ENCODE measurements at regions not wholly inside any gene's neighbourhood (a gene's known extent, or its start where the extent isn't known, plus 50 kb on each side); places are given as distances from the start of the nearest gene placed in this dataset.

- no peaks in the 10 kb centered on the region for H3K23me2 ChIP-seq (ENCODE audit: insufficient read length, low read depth, low read length, poor library complexity, severe bottlenecking)
These were observed 463.6 kb upstream of the REG3G start for GRCh38 chr2:78561876-78562275.

More at GRCh38 chr2:78561876-78562275, 463.6 kb upstream of the REG3G start:
- no peaks in the 10 kb centered on the region for H3K27me3 Mint-ChIP-seq (ENCODE audit: low read depth)
- H3K4me3 Mint-ChIP-seq = no peak overlapping the region
- Histone ChIP-seq H4K5ac (ENCODE audit: insufficient read length, low read depth, low read length) (no peak overlapping the region), H3K14ac (ENCODE audit: insufficient read depth, low read length) (no peak overlapping the region), H3K23ac (ENCODE audit: insufficient read length, low read depth, low read length) (no peak overlapping the region), H2AFZ (ENCODE audit: low read length) (no peak overlapping the region), H3K4ac (ENCODE audit: low read depth, low read length) (no peak overlapping the region), H3K27me3 (ENCODE audit: insufficient read depth, low read length) (no peaks in the 10 kb centered on the region), H4K20me1 (ENCODE audit: control insufficient read depth, insufficient read depth, insufficient read length) (no peaks in the 10 kb centered on the region), H2BK120ac (ENCODE audit: low read depth, low read length, poor library complexity, severe bottlenecking) (no peak overlapping the region), H2BK5ac (ENCODE audit: insufficient read length, low read length) (no peak overlapping the region), H3K4me1 (ENCODE audit: insufficient read depth, low read length) (no peaks in the 10 kb centered on the region), H3K9me3 (ENCODE audit: control insufficient read depth, low read depth, low read length) (no peaks in the 10 kb centered on the region), H3T11ph (ENCODE audit: low read length) (no peak overlapping the region), H3K4me2 (ENCODE audit: insufficient read depth, insufficient read length, low read length) (no peak overlapping the region), H3K79me2 (ENCODE audit: insufficient read depth, low read length) (no peaks in the 10 kb centered on the region), H3K27ac (ENCODE audit: insufficient read length, low read depth, low read length) (no peak overlapping the region), H3K18ac (ENCODE audit: insufficient read length, low read depth, low read length) (no peak overlapping the region), H2BK15ac (ENCODE audit: low read depth, low read length) (no peak overlapping the region), H2BK20ac (ENCODE audit: low read depth, low read length, poor library complexity, severe bottlenecking) (no peak overlapping the region), H4K91ac (ENCODE audit: insufficient read length, low read depth, low read length) (no peak overlapping the region), H2AK5ac (ENCODE audit: insufficient read length, low read length) (no peak overlapping the region), H4K8ac (replicated peaks; ENCODE audit: insufficient read length, low read depth, low read length) (no peak overlapping the region), H3K79me1 (ENCODE audit: insufficient read depth, low read depth, low read length, poor library complexity, severe bottlenecking) (no peaks in the 10 kb centered on the region), H3K9ac (ENCODE audit: extremely low read depth, insufficient read length, low read length) (no peak overlapping the region), H2BK12ac (ENCODE audit: insufficient read length, low read depth, low read length) (no peak overlapping the region), H3K56ac (ENCODE audit: insufficient read length, low read depth, low read length) (no peak overlapping the region)
- H3K36me3 Mint-ChIP-seq (ENCODE audit: insufficient read depth in 1 of 3, low read depth in 3 of 3) = no peaks in the 10 kb centered on the region; a peak in 1 of 7 replicates
- TF ChIP-seq CTCF (conservative IDR thresholded peaks at IDR 0.05) = no peak
- H3K9me3 Mint-ChIP-seq = no peaks in the 10 kb centered on the region; a peak in 2 of 5 replicates
- H3K4me1 Mint-ChIP-seq = no peaks in the 10 kb centered on the region
- no peak overlapping the region for H3K27ac Mint-ChIP-seq
- DNase-seq = no peak

All from H9 (cell line).